ENCODE measurements at regions not wholly inside any gene's neighbourhood (a gene's known extent, or its start where the extent isn't known, plus 50 kb on each side); places are given as distances from the start of the nearest gene placed in this dataset.

- H4K20me1 ChIP-seq (replicated peaks in 1 of 2; ENCODE audit: control insufficient read depth in 1 of 2, insufficient read depth in 2 of 2, low read length in 2 of 2), result no peaks in the 10 kb centered on the region
- peaks cover 6 to 8% of the 10 kb centered on the region in 2 experiments; a peak in 3 of 4 replicates for H3K9me3 ChIP-seq (ENCODE audit: insufficient read depth in 2 of 2, low read depth in 1 of 2, low read length in 1 of 2)
- H3K79me2 ChIP-seq (ENCODE audit: control insufficient read depth in 1 of 2, insufficient read depth in 2 of 2, low read length in 2 of 2), result no peaks in the 10 kb centered on the region
- no peak overlapping the region for H2BK120ac ChIP-seq (replicated peaks; ENCODE audit: low read depth, low read length)
- no peak overlapping the region for H3K23ac ChIP-seq (ENCODE audit: insufficient read length)
- no peak overlapping the region for H2BK15ac ChIP-seq (ENCODE audit: low read length)
- no peak overlapping the region for H2BK12ac ChIP-seq (ENCODE audit: low read depth, low read length)
- H3K27me3 ChIP-seq (replicated peaks in 1 of 4; ENCODE audit: control insufficient read depth in 3 of 4, extremely low read depth in 1 of 4, insufficient read depth in 3 of 4, low read length in 3 of 4), result peaks cover 0 to 2% (median 0%) of the 10 kb centered on the region in 4 experiments; a peak in 1 of 7 replicates
- H3K79me1 ChIP-seq (ENCODE audit: low read depth, low read length), result no peaks in the 10 kb centered on the region
- H3K14ac ChIP-seq (ENCODE audit: insufficient read length), result no peak overlapping the region
- no peak overlapping the region for H2AFZ ChIP-seq (ENCODE audit: low read length)
- H3K18ac ChIP-seq (ENCODE audit: extremely low read depth, low read length), result no peak overlapping the region
- FAIRE-seq (no peak), DNase-seq (ENCODE audit: low read depth in 1 of 2, low spot score in 2 of 2) (no peak)
- no peak overlapping the region for H4K91ac ChIP-seq (replicated peaks; ENCODE audit: insufficient read length, low read length)
- H4K5ac ChIP-seq (ENCODE audit: insufficient read length, low read depth, low read length), result no peak overlapping the region
- H3K9ac ChIP-seq (replicated peaks in 1 of 4; ENCODE audit: extremely low read depth in 1 of 4, low read depth in 3 of 4, low read length in 3 of 4), result no peak overlapping the region
- no peak overlapping the region for H3K4ac ChIP-seq (replicated peaks; ENCODE audit: insufficient read length, low read depth, low read length)
- no peak overlapping the region for H2BK5ac ChIP-seq (ENCODE audit: low read depth, low read length)
- no peak overlapping the region for H3K4me3 ChIP-seq (ENCODE audit: extremely low read depth in 1 of 4, insufficient read depth in 2 of 4, low read depth in 3 of 4, low read length in 4 of 4)
- peaks cover 0 to 6% (median 2%) of the 10 kb centered on the region in 4 experiments; a peak in 3 of 7 replicates for H3K4me1 ChIP-seq (replicated peaks in 1 of 4; ENCODE audit: control insufficient read depth in 3 of 4, insufficient read depth in 4 of 4, low read length in 3 of 4)
- no peak overlapping the region for H3K27ac ChIP-seq (ENCODE audit: low read depth, low read length)
- ChIA-PET CTCF (ENCODE audit: partially characterized antibody) (no interaction called here), POLR2A (ENCODE audit: partially characterized antibody) (no interaction called here)
- TF ChIP-seq HDAC6 (IDR thresholded peaks at IDR 0.05; ENCODE audit: low read depth, low read length), result no peak
- TF ChIP-seq RFX5 (IDR thresholded peaks at IDR 0.05; ENCODE audit: borderline replicate concordance, low read depth, low read length), result no peak
- no peak for TF ChIP-seq EZH2 (IDR thresholded peaks at IDR 0.05; ENCODE audit: low read depth, low read length, severe bottlenecking)
- TF ChIP-seq CBX5 (IDR thresholded peaks at IDR 0.05; ENCODE audit: low read depth, low read length), result no peak
- no peak for TF ChIP-seq RBBP5 (IDR thresholded peaks at IDR 0.05; ENCODE audit: borderline replicate concordance, low read depth, low read length)
- no peak for TF ChIP-seq KDM4A (IDR thresholded peaks at IDR 0.05; ENCODE audit: low read depth, low read length, severe bottlenecking)
- TF ChIP-seq CHD1 (IDR thresholded peaks at IDR 0.05; ENCODE audit: low read depth, low read length), result no peak
- no peak for TF ChIP-seq POLR2AphosphoS5 (IDR thresholded peaks at IDR 0.05; ENCODE audit: low read depth, low read length)
- TF ChIP-seq SIX5 (IDR thresholded peaks at IDR 0.05; ENCODE audit: low read depth, low read length), result no peak
- TF ChIP-seq CHD2 (IDR thresholded peaks at IDR 0.05; ENCODE audit: low read length), result no peak
- TF ChIP-seq TEAD4 (IDR thresholded peaks at IDR 0.05; ENCODE audit: low read depth, low read length), result no peak
- no peak for TF ChIP-seq MAX (IDR thresholded peaks at IDR 0.05)
- no peak for TF ChIP-seq EP300 (IDR thresholded peaks at IDR 0.05; ENCODE audit: borderline replicate concordance in 1 of 2, low read depth in 2 of 2, low read length in 2 of 2)
- TF ChIP-seq HDAC2 (IDR thresholded peaks at IDR 0.05; ENCODE audit: borderline replicate concordance in 1 of 2, low read depth in 2 of 2, low read length in 2 of 2), result no peak
- H2AK5ac ChIP-seq (ENCODE audit: low read depth, low read length), result no peak overlapping the region
- H3K4me2 ChIP-seq (ENCODE audit: insufficient read depth in 1 of 2, low read depth in 2 of 2, low read length in 2 of 2), result no peak overlapping the region
- 87% methylated on average over 10 of the region's 10 CpGs; no CpG with 5 or more reads in 1 of the 2 experiments for WGBS, 2 experiments (ENCODE audit: extremely low coverage in 1 of 2, insufficient coverage in 1 of 2, insufficient read length in 1 of 2, insufficient replicate concordance in 2 of 2, low coverage in 1 of 2, low lambda C conversion rate in 2 of 2, missing lambda C conversion rate in 1 of 2)
- H4K8ac ChIP-seq (ENCODE audit: extremely low read depth, insufficient read depth, low read length), result no peak overlapping the region
- H3K56ac ChIP-seq (replicated peaks; ENCODE audit: insufficient read length, low read depth, low read length), result no peak overlapping the region
- no peaks in the 10 kb centered on the region for H3K36me3 ChIP-seq (ENCODE audit: control insufficient read depth in 2 of 4, insufficient read depth in 4 of 4, low read length in 3 of 4)
- H3K23me2 ChIP-seq (ENCODE audit: low read depth, low read length), result peaks cover 2% of the 10 kb centered on the region; the same call in 1 of the 2 replicates
- H2BK20ac ChIP-seq (ENCODE audit: low read length), result no peak overlapping the region
Observed at GRCh38 chr22:27429476-27429875, 372.1 kb downstream of the MN1 start.

Measured in H1 (cell line).